IMR-90 (cell line): ENCODE measurements at regions not wholly inside any gene's neighbourhood (a gene's known extent, or its start where the extent isn't known, plus 50 kb on each side); places are given as distances from the start of the nearest gene placed in this dataset.

Experiments used
- ATAC-seq: fragments of 200-7000 bp; cut with Tn5 transposase; 2 replicates; pipeline ENCODE4 v1.9.1; 2020; ENCODE audit warnings: low read depth, mild to moderate bottlenecking, moderate library complexity
- BruUV-seq: library from RNA; stranded (reverse); fragments of 400-500 nt; replicated peaks from 2 replicates; lab custom pipeline; 2021; lab: Mats Ljungman, UMichigan
- CTCF ChIA-PET: fragments of 300-600 bp; formaldehyde crosslinking; extraction: SDS; loops from one replicate; lab custom pipeline; 2021; ENCODE audit warnings: antibody characterized with exemption; lab: Yijun Ruan, JAX
- POLR2A ChIA-PET: fragments of 300-600 bp; sonication (Branson Sonifier 250); formaldehyde crosslinking; loops from one replicate; lab custom pipeline; 2022; ENCODE audit warnings: antibody characterized with exemption; ENCODE audit not compliant: unreplicated experiment; lab: Charles Lee
- DNase-seq: peaks from one replicate; pipeline ENCODE4 v3.0.0; 2013
- H2AFZ ChIP-seq: replicated peaks from 2 replicates; pipeline ENCODE3; 2013; ENCODE audit warnings: low read length, mild to moderate bottlenecking; ENCODE audit not compliant: poor library complexity
- H2AK5ac ChIP-seq: 2 replicates; pipeline ENCODE4 v1.6.1; 2013; ENCODE audit warnings: low read depth, low read length, inconsistent platforms
- H2AK9ac ChIP-seq: replicated peaks from 2 replicates; pipeline ENCODE3; 2013; ENCODE audit warnings: mild to moderate bottlenecking, low read depth, low read length, moderate library complexity; ENCODE audit not compliant: poor library complexity
- H2BK120ac ChIP-seq: 2 replicates; pipeline ENCODE4 v1.6.1; 2013; ENCODE audit warnings: low read depth, low read length, inconsistent platforms
- H2BK15ac ChIP-seq: 3 replicates; pipeline ENCODE4 v1.6.1; 2013; ENCODE audit warnings: low read depth, low read length, inconsistent platforms
- H2BK20ac ChIP-seq: 2 replicates; pipeline ENCODE4 v1.6.1; 2013; ENCODE audit warnings: low read depth, mild to moderate bottlenecking, inconsistent platforms, low read length, moderate library complexity
- H2BK5ac ChIP-seq: 2 replicates; pipeline ENCODE4 v1.6.1; 2013; ENCODE audit warnings: mild to moderate bottlenecking, low read depth, low read length, inconsistent platforms; ENCODE audit not compliant: poor library complexity, severe bottlenecking
- H3K14ac ChIP-seq: replicated peaks from 2 replicates; pipeline ENCODE4 v1.6.1; 2013; ENCODE audit warnings: low read depth, low read length, inconsistent platforms
- H3K18ac ChIP-seq: 2 replicates; pipeline ENCODE4 v1.6.1; 2013; ENCODE audit warnings: low read depth, low read length, control low read depth
- H3K23ac ChIP-seq: 2 replicates; pipeline ENCODE4 v1.6.1; 2013; ENCODE audit warnings: low read depth, low read length, inconsistent platforms
- H3K27ac ChIP-seq: 2 replicates; pipeline ENCODE4 v1.5.1; 2013; ENCODE audit warnings: mild to moderate bottlenecking, control low read depth, low read length; ENCODE audit not compliant: insufficient read depth
- H3K27me3 ChIP-seq: 2 replicates; pipeline ENCODE4 v1.6.1; 2013; ENCODE audit warnings: low read length; ENCODE audit not compliant: control insufficient read depth, insufficient read depth
- H3K36me3 ChIP-seq: 2 replicates; pipeline ENCODE4 v1.6.1; 2013; ENCODE audit warnings: low read length, mixed read lengths; ENCODE audit not compliant: control insufficient read depth, insufficient read depth
- H3K4ac ChIP-seq: 2 replicates; pipeline ENCODE4 v1.6.1; 2013; ENCODE audit warnings: low read depth, low read length, inconsistent platforms
- H3K4me1 ChIP-seq: 2 replicates; pipeline ENCODE4 v1.6.1; 2013; ENCODE audit warnings: low read length, mixed read lengths; ENCODE audit not compliant: control insufficient read depth, insufficient read depth
- H3K4me2 ChIP-seq: 2 replicates; pipeline ENCODE4 v1.6.1; 2013; ENCODE audit warnings: low read depth, mild to moderate bottlenecking, control low read depth, low read length, moderate library complexity
- H3K4me3 ChIP-seq: 2 replicates; pipeline ENCODE4 v1.5.1; 2013; ENCODE audit warnings: low read depth, mild to moderate bottlenecking, control low read depth, low read length, moderate library complexity; ENCODE audit not compliant: insufficient read depth
- H3K56ac ChIP-seq: 2 replicates; pipeline ENCODE4 v1.6.1; 2013; ENCODE audit warnings: low read length, inconsistent platforms; ENCODE audit not compliant: insufficient read depth; ENCODE audit errors: extremely low read depth
- H3K79me1 ChIP-seq, 2 experiments: 2 replicates each; pipeline ENCODE4 v1.6.1; 2013; ENCODE audit warnings: low read length in 2 of 2, inconsistent platforms in 1 of 2, low read depth in 1 of 2
- H3K9ac ChIP-seq: 2 replicates; pipeline ENCODE4 v1.6.1; 2013; ENCODE audit warnings: low read depth, low read length, control low read depth
- H3K9me1 ChIP-seq: 2 replicates; pipeline ENCODE4 v1.6.1; 2013; ENCODE audit warnings: low read length, inconsistent platforms; ENCODE audit not compliant: insufficient read depth
- H3K9me3 ChIP-seq: 2 replicates; pipeline ENCODE4 v1.6.1; 2013; ENCODE audit warnings: low read length; ENCODE audit not compliant: control insufficient read depth, insufficient read depth
- H4K20me1 ChIP-seq: 2 replicates; pipeline ENCODE4 v1.6.1; 2013; ENCODE audit warnings: low read length, inconsistent platforms; ENCODE audit not compliant: insufficient read depth
- H4K5ac ChIP-seq: 2 replicates; pipeline ENCODE4 v1.6.1; 2013; ENCODE audit warnings: mild to moderate bottlenecking, low read depth, low read length, control low read depth
- H4K8ac ChIP-seq, 2 experiments: 2 replicates each; pipeline ENCODE4 v1.6.1; 2013; ENCODE audit warnings: low read depth in 2 of 2, low read length in 2 of 2, control low read depth in 1 of 2, inconsistent platforms in 1 of 2
- H4K91ac ChIP-seq: 2 replicates; pipeline ENCODE4 v1.6.1; 2013; ENCODE audit warnings: low read depth, low read length, inconsistent platforms; ENCODE audit not compliant: insufficient read depth
- BHLHE40 ChIP-seq: fragments of 150-350 bp; IDR thresholded peaks from 2 replicates; pipeline ENCODE4 v1.6.1; 2016; ENCODE audit warnings: mild to moderate bottlenecking, low read depth, low read length
- CEBPB ChIP-seq: IDR thresholded peaks from 2 replicates; pipeline ENCODE4 v1.6.1; 2012; ENCODE audit warnings: low read depth, low read length, improper control_type of control experiment
- CHD1 ChIP-seq: IDR thresholded peaks from 2 replicates; pipeline ENCODE4 v1.6.1; 2012; ENCODE audit warnings: low read depth, low read length, improper control_type of control experiment
- FOS ChIP-seq: fragments of 150-350 bp; IDR thresholded peaks from 2 replicates; pipeline ENCODE4 v1.6.1; 2016; ENCODE audit warnings: low read depth, low read length
- MAFK ChIP-seq: IDR thresholded peaks from 2 replicates; pipeline ENCODE4 v1.6.1; 2012; ENCODE audit warnings: low read depth, low read length, improper control_type of control experiment
- MAZ ChIP-seq: IDR thresholded peaks from 2 replicates; pipeline ENCODE4 v1.6.1; 2012; ENCODE audit warnings: low read depth, mild to moderate bottlenecking, low read length, improper control_type of control experiment, moderate library complexity, borderline replicate concordance
- MXI1 ChIP-seq: IDR thresholded peaks from 2 replicates; pipeline ENCODE4 v1.6.1; 2012; ENCODE audit warnings: low read depth, mild to moderate bottlenecking, low read length, moderate library complexity, borderline replicate concordance
- NFE2L2 ChIP-seq: fragments of 150-350 bp; IDR thresholded peaks from 2 replicates; pipeline ENCODE4 v1.6.1; 2016; ENCODE audit warnings: low read depth, mild to moderate bottlenecking, low read length
- POLR2A ChIP-seq: IDR thresholded peaks from 2 replicates; pipeline ENCODE4 v1.6.1; 2012; ENCODE audit warnings: mild to moderate bottlenecking, low read depth, low read length
- RAD21 ChIP-seq: IDR thresholded peaks from 2 replicates; pipeline ENCODE4 v1.6.1; 2012; ENCODE audit warnings: low read length, improper control_type of control experiment
- RCOR1 ChIP-seq: IDR thresholded peaks from 2 replicates; pipeline ENCODE4 v1.6.1; 2012; ENCODE audit warnings: mild to moderate bottlenecking, low read length, improper control_type of control experiment; ENCODE audit not compliant: insufficient replicate concordance
- RFX5 ChIP-seq: IDR thresholded peaks from 2 replicates; pipeline ENCODE4 v1.8.0; 2012; ENCODE audit warnings: low read depth, mild to moderate bottlenecking, low read length, moderate library complexity
- SMC3 ChIP-seq: fragments of 150-350 bp; IDR thresholded peaks from 2 replicates; pipeline ENCODE4 v1.6.1; 2016; ENCODE audit warnings: low read depth, mild to moderate bottlenecking, antibody characterized with exemption, low read length, moderate library complexity
- dilution Hi-C: fragments of 300-500 bp; cut with HindIII; formaldehyde crosslinking; loops from one replicate; pipeline ENCODE4 v1.14.3; 2018; ENCODE audit warnings: low sequenced_read_pairs; ENCODE audit not compliant: unreplicated experiment
- in situ Hi-C: fragments of 300-500 bp; cut with MboI; formaldehyde crosslinking; loops from 3 replicates; pipeline ENCODE4 v1.14.3; 2019; ENCODE audit warnings: low sequenced_read_pairs, inconsistent platforms, mixed read lengths
- intact Hi-C: fragments of 100-400 bp; cut with micrococcal nuclease; formaldehyde crosslinking; loops from 2 replicates; pipeline ENCODE4 v1.10.0; 2022
- TF ChIP-seq, protein P1 (sequence below): fragments of 150-350 bp; IDR thresholded peaks from 2 replicates; pipeline ENCODE4 v1.6.1; 2017; ENCODE audit warnings: mild to moderate bottlenecking, antibody characterized with exemption, low read length, low read depth
- TF ChIP-seq, protein P2 (sequence below): fragments of 150-350 bp; IDR thresholded peaks from 2 replicates; pipeline ENCODE4 v1.6.1; 2016; ENCODE audit warnings: low read depth, mild to moderate bottlenecking, low read length, moderate library complexity, borderline replicate concordance
- TF ChIP-seq, protein P3 (sequence below): conservative IDR thresholded peaks from 2 replicates; pipeline ENCODE4 v1.5.1; 2012; ENCODE audit warnings: mild to moderate bottlenecking, low read depth, low read length, improper control_type of control experiment

DNA sequence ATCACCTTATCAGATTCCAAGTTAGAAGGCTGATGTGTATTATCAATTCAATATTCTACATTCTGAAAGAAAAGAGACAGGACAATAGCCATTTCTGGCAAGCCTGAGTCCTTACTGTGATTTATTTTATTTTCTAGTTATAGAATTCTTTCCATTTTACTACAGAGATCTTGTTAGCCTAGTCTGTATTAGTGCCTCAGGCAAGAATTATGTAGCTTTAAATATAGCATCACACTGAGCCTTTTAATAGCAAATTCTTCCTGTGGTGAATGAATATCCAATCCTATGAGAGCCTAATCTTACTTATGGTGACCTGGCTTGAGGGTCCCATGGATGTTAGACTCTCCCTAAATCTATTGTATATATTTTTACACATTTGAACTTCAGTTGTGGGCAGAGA, 732.8 kb upstream of the CITED2 start:
- Histone ChIP-seq H3K79me1 (no peaks in the 10 kb centered on the region), H3K4ac (no peak overlapping the region), H3K23ac (no peak overlapping the region), H2AK9ac (no peak overlapping the region), H2BK5ac (no peak overlapping the region), H2AK5ac (peak overlapping the region; percentile 82; the same call in 1 of the 2 replicates), H2BK20ac (no peak overlapping the region; the same call in none of the 2 replicates), H3K4me1 (no peaks in the 10 kb centered on the region), H3K27ac (no peak overlapping the region), H3K4me3 (no peak overlapping the region), H3K9me3 (no peaks in the 10 kb centered on the region), H3K14ac (no peak overlapping the region), H3K9me1 (no peaks in the 10 kb centered on the region), H4K8ac (peak overlapping the region in 1 of 2 experiments; percentile 72; a peak in 1 of 4 replicates), H3K18ac (peak overlapping the region; percentile 27; the same call in 1 of the 2 replicates), H4K91ac (no peak overlapping the region), H3K9ac (no peak overlapping the region), H3K56ac (no peak overlapping the region), H2AFZ (no peak overlapping the region), H3K4me2 (no peak overlapping the region), H4K20me1 (no peaks in the 10 kb centered on the region), H2BK120ac (0 out of 2 replicates have a peak overlapping the region, but pooled peaks have one; percentile 56), H3K27me3 (no peaks in the 10 kb centered on the region), H3K36me3 (no peaks in the 10 kb centered on the region), H4K5ac (no peak overlapping the region; the same call in 1 of the 2 replicates), H2BK15ac (no peak overlapping the region)
- POLR2A ChIA-PET = no interaction called here
- intact Hi-C loops = no loop called here
- ATAC-seq = no peak
- in situ Hi-C loops = no loop called here
- TF ChIP-seq RAD21 = no peak
- no peak for TF ChIP-seq MXI1
- TF ChIP-seq RCOR1 = no peak
- no peak for TF ChIP-seq NFE2L2
- TF ChIP-seq, protein P1, sequence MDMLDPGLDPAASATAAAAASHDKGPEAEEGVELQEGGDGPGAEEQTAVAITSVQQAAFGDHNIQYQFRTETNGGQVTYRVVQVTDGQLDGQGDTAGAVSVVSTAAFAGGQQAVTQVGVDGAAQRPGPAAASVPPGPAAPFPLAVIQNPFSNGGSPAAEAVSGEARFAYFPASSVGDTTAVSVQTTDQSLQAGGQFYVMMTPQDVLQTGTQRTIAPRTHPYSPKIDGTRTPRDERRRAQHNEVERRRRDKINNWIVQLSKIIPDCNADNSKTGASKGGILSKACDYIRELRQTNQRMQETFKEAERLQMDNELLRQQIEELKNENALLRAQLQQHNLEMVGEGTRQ = no peak
- TF ChIP-seq, protein P2, sequence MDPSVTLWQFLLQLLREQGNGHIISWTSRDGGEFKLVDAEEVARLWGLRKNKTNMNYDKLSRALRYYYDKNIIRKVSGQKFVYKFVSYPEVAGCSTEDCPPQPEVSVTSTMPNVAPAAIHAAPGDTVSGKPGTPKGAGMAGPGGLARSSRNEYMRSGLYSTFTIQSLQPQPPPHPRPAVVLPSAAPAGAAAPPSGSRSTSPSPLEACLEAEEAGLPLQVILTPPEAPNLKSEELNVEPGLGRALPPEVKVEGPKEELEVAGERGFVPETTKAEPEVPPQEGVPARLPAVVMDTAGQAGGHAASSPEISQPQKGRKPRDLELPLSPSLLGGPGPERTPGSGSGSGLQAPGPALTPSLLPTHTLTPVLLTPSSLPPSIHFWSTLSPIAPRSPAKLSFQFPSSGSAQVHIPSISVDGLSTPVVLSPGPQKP = no peak
- no peak for TF ChIP-seq FOS
- TF ChIP-seq RFX5 = no peak
- no peak for TF ChIP-seq MAZ
- TF ChIP-seq SMC3 = no peak
- TF ChIP-seq, protein P3, sequence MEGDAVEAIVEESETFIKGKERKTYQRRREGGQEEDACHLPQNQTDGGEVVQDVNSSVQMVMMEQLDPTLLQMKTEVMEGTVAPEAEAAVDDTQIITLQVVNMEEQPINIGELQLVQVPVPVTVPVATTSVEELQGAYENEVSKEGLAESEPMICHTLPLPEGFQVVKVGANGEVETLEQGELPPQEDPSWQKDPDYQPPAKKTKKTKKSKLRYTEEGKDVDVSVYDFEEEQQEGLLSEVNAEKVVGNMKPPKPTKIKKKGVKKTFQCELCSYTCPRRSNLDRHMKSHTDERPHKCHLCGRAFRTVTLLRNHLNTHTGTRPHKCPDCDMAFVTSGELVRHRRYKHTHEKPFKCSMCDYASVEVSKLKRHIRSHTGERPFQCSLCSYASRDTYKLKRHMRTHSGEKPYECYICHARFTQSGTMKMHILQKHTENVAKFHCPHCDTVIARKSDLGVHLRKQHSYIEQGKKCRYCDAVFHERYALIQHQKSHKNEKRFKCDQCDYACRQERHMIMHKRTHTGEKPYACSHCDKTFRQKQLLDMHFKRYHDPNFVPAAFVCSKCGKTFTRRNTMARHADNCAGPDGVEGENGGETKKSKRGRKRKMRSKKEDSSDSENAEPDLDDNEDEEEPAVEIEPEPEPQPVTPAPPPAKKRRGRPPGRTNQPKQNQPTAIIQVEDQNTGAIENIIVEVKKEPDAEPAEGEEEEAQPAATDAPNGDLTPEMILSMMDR = no peak
- TF ChIP-seq CEBPB = no peak
- no peak for TF ChIP-seq CHD1
- TF ChIP-seq MAFK = no peak
- TF ChIP-seq POLR2A = no peak
- no peak for TF ChIP-seq BHLHE40
- CTCF ChIA-PET = no interaction called here
- DNase-seq = no peak
- no TSS peak for BruUV-seq
- dilution Hi-C loops = no loop called here
